Activated naive CD8-positive, alpha-beta T cell treated with anti-CD3 and anti-CD28 coated beads, Interleukin-2, amount 50 U/mL, for 16 hours (primary cell): ENCODE measurements at regions not wholly inside any gene's neighbourhood (a gene's known extent, or its start where the extent isn't known, plus 50 kb on each side); places are given as distances from the start of the nearest gene placed in this dataset.

Experiments
- DNase-seq: peaks from one replicate; pipeline ENCODE4 v3.0.0-alpha.2; 2020; ENCODE audit warnings: low read depth, low spot score

DNA sequence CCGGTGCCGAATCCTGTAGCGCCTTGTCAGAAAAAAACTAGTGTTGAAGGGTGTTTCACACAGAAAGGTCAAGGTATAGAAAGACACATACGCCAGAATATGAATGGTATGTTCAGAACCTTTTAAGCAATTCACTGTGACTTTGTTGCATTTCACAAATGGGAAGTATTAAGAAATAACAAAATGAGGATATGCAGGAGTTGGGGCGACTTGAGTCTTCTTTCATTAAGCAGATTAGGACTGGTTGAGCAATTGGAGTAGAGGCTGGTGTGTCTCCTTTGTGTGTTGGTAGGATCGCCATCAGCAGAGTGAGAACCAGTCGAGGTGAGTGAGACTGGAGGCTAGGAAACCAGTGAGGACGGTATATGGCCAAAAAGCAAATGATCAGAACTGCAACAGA is 1454.5 kb upstream of the TENM3 start:
- no peak for DNase-seq

GRCh38 chr4:180789929-180790328 is 1453.3 kb upstream of the TENM3 start:
- DNase-seq = no peak

GRCh38 chr4:180790471-180790870 is 1452.7 kb upstream of the TENM3 start:
- no peak for DNase-seq

- DNase-seq = no peak
These were observed 1450.7 kb upstream of the TENM3 start for GRCh38 chr4:180792541-180792940.

DNA sequence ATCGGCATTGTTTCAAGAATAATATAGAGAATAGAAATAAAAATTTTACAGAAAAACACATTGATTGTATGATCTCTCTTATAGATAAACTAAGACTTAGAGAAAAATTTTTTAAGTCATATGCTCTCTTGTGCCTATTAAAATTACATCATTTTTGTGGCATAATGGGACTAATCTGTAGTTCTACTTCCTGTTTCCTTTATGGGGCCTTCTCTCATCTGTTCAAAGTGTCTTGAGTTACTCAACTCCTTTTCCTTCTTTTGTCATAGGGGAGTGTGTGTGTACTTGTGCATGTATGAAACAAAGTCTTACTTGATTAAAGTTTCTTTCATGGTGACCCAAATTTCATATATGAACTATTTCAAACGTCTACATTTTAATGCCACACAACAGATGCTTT is 1448.9 kb upstream of the TENM3 start:
- no peak for DNase-seq

DNA sequence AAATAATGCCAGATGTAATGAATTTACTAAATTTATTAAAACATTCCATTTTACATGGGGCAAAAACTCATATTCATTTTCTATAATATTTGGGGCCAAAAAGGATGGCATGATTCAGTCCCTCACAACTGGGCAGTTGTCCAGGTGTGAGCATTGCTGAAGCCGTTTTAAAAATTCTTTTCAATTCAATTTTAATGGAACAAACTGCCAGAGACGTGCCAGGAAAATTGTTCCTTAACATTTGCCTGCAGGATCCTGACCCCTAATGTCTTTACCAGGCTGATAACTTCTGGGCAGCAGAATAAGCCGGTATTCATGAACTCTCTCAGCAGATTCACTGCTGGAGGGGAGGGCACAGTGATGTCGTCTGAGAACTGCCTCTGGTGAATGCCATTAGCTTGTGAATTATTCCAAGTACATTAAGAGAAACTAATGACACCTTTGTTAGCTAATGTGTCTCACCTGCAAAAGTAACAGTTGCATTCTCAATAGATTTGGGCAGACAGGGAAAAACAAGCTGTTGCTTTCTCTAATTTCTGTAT is 1445.1 kb upstream of the TENM3 start:
- no peak for DNase-seq

DNA sequence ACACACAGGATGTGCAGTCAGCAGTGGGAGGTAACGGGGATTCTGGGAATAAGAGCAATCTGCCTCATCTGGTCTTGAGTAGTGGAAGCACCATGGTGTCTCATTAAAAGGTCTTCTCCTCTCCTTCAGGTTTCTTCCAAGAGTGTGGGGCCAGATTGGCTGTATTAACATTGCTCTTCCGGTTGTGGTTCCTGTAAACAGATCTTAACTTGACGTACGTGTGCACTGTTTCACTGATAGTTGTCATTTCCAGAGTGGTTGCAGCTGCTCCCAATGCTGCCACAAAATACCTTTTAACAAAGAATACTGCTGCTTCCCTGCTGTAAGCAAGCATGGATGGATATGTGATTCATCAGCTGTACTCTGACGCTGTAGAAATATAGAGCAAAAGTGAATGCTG is 1443.4 kb upstream of the TENM3 start:
- no peak for DNase-seq

DNA sequence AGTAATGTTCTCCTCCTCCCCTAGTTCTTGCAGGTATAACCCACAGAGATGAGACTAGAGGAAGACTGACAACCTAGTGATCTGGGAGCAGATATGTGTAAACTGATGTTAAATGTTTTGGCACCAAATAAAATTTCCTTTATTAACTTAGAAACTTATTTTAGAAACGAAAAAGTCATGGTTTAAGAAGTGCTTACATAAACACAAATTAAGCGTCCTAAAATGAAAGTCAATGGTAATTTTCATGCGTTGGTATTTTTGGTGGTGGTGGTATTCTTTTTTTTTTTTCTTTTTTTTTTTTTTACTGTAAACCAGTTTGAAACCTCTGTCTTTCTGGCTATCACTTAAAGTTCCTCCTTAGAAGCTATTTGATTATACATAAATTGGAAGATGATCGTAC is 1438.1 kb upstream of the TENM3 start:
- no peak for DNase-seq

DNA sequence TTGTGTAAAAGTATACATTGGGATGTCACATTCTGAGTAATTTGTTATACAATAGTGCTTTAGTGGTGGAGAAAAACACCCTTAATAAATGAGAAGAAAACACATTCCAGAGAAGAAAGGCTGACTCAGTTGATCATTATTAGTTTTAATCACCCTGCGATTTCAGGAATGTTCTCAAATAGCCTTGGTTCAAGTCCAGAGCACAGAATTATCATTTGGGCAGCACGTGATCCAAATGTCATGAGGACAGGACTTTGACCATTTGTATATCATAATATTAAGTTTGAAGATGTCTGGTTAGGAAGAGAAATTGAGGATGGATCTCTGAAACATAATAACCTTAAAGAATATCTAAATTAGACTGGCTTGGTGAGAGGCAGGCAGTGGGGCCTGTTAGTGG is 1434.3 kb upstream of the TENM3 start:
- no peak for DNase-seq

GRCh38 chr4:180809439-180809838 is 1433.8 kb upstream of the TENM3 start:
- no peak for DNase-seq

- no peak for DNase-seq
These were observed 1432.6 kb upstream of the TENM3 start for GRCh38 chr4:180810581-180810980.

DNA sequence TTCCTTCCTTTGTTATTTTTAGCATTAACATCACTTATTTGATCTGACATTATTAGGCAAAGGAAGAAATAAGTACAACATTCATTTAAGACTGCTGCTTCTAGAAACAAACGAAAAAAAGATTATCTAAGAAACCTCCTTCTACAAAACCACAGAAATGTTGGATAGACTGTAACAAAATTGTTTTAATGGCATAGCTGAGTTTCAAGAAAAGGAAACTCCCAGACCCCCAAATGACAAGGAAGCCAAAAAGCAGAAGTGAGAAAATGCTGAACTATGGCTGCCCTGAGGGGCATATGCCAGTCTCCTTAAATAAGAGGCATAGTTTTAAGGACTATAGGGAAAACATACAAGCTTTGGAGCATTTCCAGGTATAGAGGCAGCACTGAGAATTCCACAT is 1431.6 kb upstream of the TENM3 start:
- DNase-seq = no peak

DNA sequence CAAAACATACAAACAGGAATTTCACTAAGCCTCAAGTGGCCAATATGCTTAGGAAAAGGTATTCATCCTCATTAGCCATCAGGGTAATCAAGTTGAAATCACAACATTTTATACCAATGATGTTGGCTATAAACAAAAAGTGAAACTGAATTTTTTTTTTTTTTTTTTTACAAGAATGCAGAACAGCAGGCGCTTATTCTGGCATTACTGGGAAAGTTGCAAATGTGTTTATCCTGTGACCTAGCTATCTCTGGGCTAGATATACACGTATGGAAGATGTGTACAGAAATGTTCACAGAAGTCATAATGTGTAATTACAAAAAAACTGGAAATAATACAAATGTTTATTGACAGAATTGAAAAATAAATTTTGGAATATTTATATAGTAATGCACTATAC is 1430.4 kb upstream of the TENM3 start:
- DNase-seq = no peak

- DNase-seq = no peak
These were observed 1428.3 kb upstream of the TENM3 start for GRCh38 chr4:180814875-180815417.

DNA sequence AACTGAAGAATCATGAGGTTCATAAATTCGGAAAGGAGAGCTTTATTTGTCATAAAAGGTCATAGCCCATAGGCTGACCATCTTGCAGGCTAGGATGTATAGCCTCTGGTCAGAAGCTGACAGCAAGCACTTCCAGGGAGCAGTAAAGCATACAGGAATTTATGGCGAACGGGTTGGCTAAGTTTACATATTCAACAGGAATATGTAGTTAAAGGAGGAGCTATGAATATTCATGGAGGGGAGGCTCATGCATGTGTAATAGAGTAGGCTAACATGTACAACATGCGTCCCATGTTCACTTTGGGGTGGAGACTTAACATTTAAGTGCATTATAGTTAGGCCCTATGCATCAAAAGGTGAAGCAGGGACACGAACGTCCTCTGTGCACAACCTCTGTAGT is 1425.7 kb upstream of the TENM3 start:
- DNase-seq = no peak

GRCh38 chr4:180823108-180823507 is 1420.1 kb upstream of the TENM3 start:
- DNase-seq = no peak

- no peak for DNase-seq
These were observed 1415.8 kb upstream of the TENM3 start for GRCh38 chr4:180827232-180828009.

DNA sequence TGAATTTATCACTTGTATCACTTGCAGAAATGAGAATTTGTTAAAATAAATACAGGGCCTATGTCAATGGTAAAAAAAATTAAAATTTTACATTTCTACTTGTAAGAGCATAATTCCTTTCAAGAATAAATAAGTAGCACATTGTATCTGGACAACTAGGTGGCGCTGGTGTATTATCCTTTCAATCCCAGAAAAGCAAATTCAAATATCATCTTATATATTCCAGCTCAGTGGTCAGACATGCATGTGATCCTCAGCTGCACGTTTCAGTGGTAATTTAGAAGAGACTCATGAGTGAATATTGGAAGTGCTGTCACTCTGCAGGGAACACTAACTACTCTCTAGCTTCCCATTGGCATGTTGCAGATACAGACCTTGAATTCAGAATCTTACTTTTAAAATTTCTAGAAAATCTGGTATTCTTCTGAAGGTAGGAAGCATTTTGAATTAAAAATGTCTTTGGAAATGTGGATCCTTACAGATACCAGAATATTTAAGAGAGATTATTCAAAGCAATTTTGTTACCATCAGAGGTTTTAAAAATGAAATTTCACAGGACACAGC is 1414.7 kb upstream of the TENM3 start:
- no peak for DNase-seq

GRCh38 chr4:180832073-180832472 is 1411.1 kb upstream of the TENM3 start:
- no peak for DNase-seq

GRCh38 chr4:180840142-180840541 is 1403.1 kb upstream of the TENM3 start:
- DNase-seq = no peak

GRCh38 chr4:180850318-180850940 is 1392.8 kb upstream of the TENM3 start:
- DNase-seq = no peak

DNA sequence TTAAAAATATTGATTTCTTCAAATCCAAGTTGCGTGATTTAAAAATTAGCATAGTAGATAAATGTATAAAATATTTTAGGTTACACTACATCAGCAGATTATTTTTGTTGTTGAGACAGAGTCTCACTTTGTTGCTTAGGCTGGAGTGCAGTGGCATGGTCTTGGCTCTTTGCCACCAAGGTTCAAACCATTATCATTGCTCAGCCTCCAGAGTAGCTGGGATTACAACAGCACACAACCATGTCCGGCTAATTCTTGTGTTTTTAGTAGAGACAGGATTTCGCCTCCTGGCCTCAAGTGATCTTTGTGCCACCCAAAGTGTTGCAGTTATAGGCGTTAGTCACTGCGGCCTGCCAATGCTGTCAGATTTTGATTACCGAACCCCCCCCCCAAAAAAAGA is 1390.5 kb upstream of the TENM3 start:
- no peak for DNase-seq

DNA sequence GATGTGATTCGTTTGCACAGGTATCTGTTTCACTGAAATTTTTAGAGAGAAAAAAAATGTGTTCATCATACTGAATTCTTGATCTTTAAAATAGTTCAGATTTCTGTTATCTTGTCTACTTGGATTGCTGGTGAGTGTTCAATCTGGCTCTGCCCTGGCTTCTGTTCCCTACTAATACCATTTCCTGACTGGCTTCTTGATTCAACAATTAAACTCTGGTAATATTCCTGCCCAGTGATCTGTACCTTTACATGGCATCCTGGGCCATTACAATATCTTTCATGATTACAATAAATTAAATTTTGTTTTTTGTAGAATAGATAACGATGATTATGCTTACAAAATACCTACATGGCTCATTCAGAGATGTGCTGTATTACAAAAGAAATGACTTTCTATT is 1388.0 kb upstream of the TENM3 start:
- no peak for DNase-seq
